ENCODE measurements at regions not wholly inside any gene's neighbourhood (a gene's known extent, or its start where the extent isn't known, plus 50 kb on each side); places are given as distances from the start of the nearest gene placed in this dataset.
"Not testable (repeated sequence)": the region's sequence is repeated elsewhere in the genome, so short reads cannot be mapped to it uniquely, and the experiment has no call there.

DNA sequence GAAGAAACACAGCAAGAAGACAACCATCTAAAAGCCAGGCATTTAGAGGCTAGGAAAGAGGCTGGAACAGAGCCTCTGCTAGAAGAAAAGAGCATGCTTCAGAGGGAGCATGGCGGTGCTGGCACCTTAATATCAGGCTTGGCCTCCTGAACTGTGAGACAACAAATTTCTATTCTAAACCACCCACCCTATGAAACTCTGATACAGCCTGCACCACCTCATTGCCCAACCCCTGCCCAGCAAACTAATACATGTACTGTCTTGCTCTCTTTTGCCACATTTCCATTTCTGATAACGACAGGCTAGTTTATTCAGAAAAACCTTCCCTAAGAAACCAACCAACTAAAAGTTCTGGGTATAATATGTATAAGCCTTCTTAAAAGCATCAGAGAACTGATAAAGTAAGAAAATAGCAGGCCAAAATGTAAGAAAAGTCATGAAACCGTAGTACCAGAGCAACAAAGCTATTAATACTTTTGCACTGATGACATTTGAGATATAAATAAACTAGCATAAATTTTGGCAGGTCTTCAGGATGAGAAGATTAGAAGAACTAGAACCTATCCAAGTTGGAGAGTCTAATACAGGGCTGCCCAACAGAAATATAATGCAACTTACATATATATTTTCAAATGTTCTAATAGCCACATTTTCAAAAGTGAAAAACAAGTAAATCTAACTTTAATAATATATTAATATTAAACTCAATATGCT, 184.7 kb upstream of the HSF2 start:
- in situ Hi-C loops (cut with HindIII; ENCODE audit: low pct_unique_long_range_greater_than_20kb, low sequenced_read_pairs) = no loop called here

DNA sequence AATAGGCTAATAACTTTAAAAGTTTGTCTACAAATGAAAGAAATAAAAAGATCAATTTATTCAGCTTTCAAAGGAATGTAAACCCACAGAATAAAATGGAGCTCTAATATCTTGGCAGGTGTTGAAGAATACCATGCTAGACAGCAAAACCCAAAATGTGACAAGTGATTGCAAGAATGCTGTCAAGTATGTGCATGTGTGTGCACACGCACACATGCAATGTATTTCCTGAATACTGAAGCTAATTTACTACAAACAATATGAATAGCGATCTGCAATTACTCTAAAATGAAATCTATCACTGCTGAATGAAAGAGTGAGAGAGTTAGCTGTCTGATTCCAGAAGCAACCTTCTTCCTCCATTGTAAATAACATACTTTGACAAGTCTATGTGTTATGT, 179.2 kb upstream of the HSF2 start:
- no peak for DNase-seq (ENCODE audit: low read depth, low spot score)
- in situ Hi-C loops (cut with HindIII; ENCODE audit: low pct_unique_long_range_greater_than_20kb, low sequenced_read_pairs) = no loop called here

More for the DNA sequence above, 184.7 kb upstream of the HSF2 start:
- DNase-seq (ENCODE audit: low read depth, low spot score) = no peak

GRCh38 chr6:122222761-122223160, 176.7 kb upstream of the HSF2 start:
- in situ Hi-C loops (cut with HindIII; ENCODE audit: low pct_unique_long_range_greater_than_20kb, low sequenced_read_pairs) = no loop called here
- no peak for DNase-seq (ENCODE audit: low read depth, low spot score)

- DNase-seq (ENCODE audit: low read depth, low spot score) = no peak
- in situ Hi-C loops (cut with HindIII; ENCODE audit: low pct_unique_long_range_greater_than_20kb, low sequenced_read_pairs) = no loop called here
These were observed 176.2 kb upstream of the HSF2 start for GRCh38 chr6:122223251-122223650.

DNA sequence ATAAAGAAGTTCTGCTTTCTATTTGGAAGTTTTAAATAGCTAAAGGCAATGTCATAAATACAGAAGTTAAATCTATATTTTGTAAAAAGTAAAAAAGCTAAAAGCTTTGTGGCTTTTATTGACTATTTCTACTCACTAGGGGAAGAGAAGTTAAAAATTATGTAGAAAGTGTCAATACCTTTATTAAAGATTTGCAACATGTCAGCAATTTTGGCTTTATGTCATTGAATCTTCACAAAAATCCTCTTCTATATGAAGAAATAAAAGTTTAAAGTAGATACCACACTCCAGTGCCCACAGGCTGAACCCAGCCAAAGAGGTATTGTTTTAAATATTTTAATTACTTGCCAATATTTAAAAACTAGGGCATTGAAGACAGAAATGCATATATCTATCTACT, 160.6 kb upstream of the HSF2 start:
- in situ Hi-C loops (cut with HindIII; ENCODE audit: low pct_unique_long_range_greater_than_20kb, low sequenced_read_pairs) = no loop called here

GRCh38 chr6:122246906-122247658, 152.4 kb upstream of the HSF2 start:
- no peak for DNase-seq (ENCODE audit: low read depth, low spot score)
- in situ Hi-C loops (cut with HindIII; ENCODE audit: low pct_unique_long_range_greater_than_20kb, low sequenced_read_pairs) = no loop called here

More for the DNA sequence above, 160.6 kb upstream of the HSF2 start:
- no peak for DNase-seq (ENCODE audit: low read depth, low spot score)

DNA sequence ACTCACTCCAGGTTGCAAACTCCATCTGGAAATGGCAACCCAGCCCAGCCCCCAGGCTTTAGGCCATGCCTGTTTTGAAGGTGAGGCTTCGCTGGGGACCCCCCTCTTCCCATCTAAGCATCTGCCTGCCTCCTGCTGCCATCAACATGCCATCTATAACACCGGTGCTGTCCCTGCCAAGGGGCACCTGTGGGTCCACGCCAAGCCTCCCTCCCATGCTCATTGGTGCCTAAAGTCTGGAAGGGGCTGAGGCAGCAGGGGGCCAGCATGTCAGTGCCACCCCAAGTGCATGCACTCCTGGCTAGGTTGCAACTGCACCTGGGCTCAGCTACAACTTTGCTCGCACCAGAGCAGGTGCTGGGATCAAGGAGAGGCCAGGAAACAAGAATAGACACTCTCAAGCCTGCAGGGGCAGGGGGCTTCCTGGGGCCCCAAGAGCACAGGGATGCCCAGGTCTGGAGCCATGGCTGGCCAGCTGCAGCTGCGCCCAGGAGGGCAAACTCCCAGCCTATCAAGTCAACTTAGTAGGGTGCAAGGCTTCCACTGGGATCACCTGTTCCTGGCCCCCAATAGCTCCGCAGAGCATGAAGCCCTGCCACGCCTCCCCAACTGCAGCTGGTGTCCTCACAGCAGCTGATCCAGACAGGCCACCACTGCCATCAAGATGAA, 151.3 kb upstream of the HSF2 start:
- in situ Hi-C loops (cut with HindIII; ENCODE audit: low pct_unique_long_range_greater_than_20kb, low sequenced_read_pairs) = no loop called here
- no peak for DNase-seq (ENCODE audit: low read depth, low spot score)

GRCh38 chr6:122248844-122249243, 150.6 kb upstream of the HSF2 start:
- no peak for DNase-seq (ENCODE audit: low read depth, low spot score)
- in situ Hi-C loops (cut with HindIII; ENCODE audit: low pct_unique_long_range_greater_than_20kb, low sequenced_read_pairs) = no loop called here

DNA sequence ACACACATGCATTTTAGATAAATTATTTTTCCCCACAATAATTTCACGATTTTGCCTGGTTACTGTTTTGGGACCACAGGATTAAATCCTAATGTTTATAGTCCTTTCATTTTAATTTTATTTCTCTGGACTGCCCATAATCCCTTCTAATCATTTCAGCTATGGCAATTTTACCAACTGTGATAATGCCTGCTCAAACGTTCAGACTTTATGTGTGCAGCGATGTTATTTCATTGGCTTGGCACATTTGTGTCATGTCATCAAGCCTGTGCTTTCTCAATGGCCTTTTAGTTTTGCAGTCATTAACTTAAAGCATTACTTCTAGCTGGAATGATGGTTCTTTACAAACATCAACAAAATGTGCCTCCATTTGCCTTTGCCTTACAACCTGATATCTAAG, 140.6 kb upstream of the HSF2 start:
- DNase-seq (ENCODE audit: low read depth, low spot score) = no peak
- in situ Hi-C loops (cut with HindIII; ENCODE audit: low pct_unique_long_range_greater_than_20kb, low sequenced_read_pairs) = no loop called here

DNA sequence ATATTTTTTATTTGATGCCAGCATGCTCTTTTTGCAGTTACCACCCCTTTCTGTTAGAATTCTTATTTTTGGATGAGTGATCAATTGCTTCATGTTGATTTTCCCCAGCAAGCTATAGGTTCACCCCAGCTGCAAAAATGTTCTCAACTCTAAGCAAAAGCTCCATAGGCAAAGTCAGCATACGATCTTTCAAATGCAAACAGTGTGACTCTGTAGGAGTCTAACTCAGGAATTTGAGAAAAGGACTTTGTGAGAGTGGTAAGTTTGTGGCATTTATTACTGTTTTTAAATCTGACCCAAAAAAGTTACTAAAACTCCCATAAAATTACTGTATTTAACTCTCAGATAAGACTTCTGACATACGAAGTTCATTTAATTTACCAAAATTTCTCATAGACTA, 134.9 kb upstream of the HSF2 start:
- in situ Hi-C loops (cut with HindIII; ENCODE audit: low pct_unique_long_range_greater_than_20kb, low sequenced_read_pairs) = no loop called here

DNA sequence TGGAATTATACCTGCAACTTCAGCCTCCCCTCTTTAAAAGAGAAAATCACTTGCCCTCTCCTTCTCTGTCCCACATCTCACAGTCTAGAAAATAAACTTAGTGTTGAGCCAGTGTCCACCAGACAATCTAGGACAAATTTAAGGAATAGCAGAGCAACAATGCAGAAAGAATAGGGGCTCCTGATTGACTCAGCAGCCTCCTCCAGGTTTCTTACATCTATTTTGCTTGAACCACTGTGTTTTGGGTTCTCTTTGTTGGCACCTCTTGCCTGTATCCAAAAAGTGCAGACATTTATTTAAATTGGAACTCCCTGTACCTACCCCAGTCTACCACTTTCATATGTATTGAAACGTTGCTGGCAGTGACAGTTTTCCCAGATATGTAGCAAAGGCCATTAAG, 133.7 kb upstream of the HSF2 start:
- DNase-seq (ENCODE audit: low read depth, low spot score) = no peak
- in situ Hi-C loops (cut with HindIII; ENCODE audit: low pct_unique_long_range_greater_than_20kb, low sequenced_read_pairs) = no loop called here

More for the DNA sequence above, 134.9 kb upstream of the HSF2 start:
- DNase-seq (ENCODE audit: low read depth, low spot score) = no peak

DNA sequence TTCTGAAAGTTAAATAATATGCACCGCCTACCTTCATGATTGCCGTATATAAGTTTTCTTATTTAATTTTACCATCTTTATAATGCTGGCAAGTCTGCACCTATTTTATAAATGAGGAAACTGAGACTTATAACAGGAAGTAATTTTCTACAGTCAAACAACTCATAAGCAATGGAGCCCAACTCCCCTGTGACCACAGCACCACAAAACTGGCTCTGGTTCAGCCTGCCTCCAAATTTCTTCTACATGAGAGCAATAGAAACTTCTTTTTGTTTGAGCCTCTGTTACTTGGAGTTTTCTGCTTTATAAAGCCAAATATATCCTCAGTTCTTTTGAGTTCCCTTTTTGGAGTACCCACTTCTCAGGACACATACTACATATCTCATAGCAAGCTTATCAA, 131.1 kb upstream of the HSF2 start:
- no peak for DNase-seq (ENCODE audit: low read depth, low spot score)
- in situ Hi-C loops (cut with HindIII; ENCODE audit: low pct_unique_long_range_greater_than_20kb, low sequenced_read_pairs) = no loop called here

DNA sequence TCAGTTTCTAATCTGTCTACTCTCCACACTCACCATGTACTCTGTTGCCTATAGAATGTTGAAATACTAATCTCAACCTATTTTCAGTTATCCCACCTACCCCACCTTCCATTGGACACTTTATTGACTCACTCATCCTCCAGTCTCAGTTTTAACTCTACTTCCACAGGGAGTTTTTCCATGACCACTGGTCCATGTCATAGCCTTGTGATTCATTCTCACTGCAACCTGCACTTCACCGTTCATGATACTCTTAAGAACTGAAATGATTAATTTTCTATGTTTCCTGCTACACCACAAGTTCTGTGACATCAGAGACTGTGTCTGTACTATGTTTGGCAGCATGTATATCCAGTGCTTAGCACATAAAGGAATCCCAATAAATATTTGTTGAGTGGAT, 122.8 kb upstream of the HSF2 start:
- DNase-seq (ENCODE audit: low read depth, low spot score) = no peak
- in situ Hi-C loops (cut with HindIII; ENCODE audit: low pct_unique_long_range_greater_than_20kb, low sequenced_read_pairs) = no loop called here

- DNase-seq (ENCODE audit: low read depth, low spot score); in situ Hi-C loops (cut with HindIII; ENCODE audit: low pct_unique_long_range_greater_than_20kb, low sequenced_read_pairs): not testable (repeated sequence)
These were observed 119.1 kb upstream of the HSF2 start for GRCh38 chr6:122280105-122281021.

DNA sequence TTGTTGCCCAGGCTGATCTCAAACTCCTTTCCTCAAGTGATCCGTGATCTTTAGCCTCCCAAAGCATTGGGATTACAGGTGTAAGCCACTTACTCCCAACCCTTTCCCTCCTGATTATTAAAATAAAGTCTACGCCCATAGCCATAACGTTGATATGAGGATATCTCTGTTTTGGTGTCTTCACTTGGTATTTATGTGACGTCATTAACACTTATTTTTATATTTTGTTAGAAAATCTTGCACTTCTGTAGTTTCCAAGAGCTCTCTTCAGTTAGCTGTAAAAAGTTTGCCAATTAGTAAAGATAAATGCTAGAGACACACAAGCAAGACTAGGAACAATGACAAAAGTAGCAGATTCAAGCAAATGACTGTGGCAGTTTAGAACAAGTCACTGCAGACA, 115.6 kb upstream of the HSF2 start:
- no peak for DNase-seq (ENCODE audit: low read depth, low spot score)
- in situ Hi-C loops (cut with HindIII; ENCODE audit: low pct_unique_long_range_greater_than_20kb, low sequenced_read_pairs) = no loop called here

DNA sequence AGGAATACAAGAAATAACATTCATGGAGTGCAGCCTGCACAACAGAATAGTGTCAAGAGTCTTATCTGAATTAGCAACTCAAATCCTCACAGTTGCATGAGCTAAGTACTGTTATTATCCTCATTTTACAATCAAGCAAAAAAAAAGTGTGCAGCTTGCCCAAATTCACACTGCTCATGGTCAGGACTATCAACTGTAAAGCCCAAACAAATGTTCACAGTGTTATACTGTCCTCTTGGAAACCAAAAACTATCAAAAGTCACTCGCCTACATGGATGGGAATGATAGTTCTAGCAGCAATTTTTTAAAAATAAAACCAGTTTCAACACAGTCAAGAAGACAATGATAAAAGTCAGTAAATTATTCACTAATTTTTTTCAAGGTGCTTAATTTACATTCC, 114.6 kb upstream of the HSF2 start:
- no peak for DNase-seq (ENCODE audit: low read depth, low spot score)
- in situ Hi-C loops (cut with HindIII; ENCODE audit: low pct_unique_long_range_greater_than_20kb, low sequenced_read_pairs) = no loop called here

GRCh38 chr6:122285292-122285913, 114.0 kb upstream of the HSF2 start:
- in situ Hi-C loops (cut with HindIII; ENCODE audit: low pct_unique_long_range_greater_than_20kb, low sequenced_read_pairs) = no loop called here
- DNase-seq (ENCODE audit: low read depth, low spot score) = no peak
